HepG2 (cell line): ENCODE measurements at regions not wholly inside any gene's neighbourhood (a gene's known extent, or its start where the extent isn't known, plus 50 kb on each side); places are given as distances from the start of the nearest gene placed in this dataset.

Experiments
- CSRNP2 ChIP-seq: sonication (generic); formaldehyde crosslinking; conservative IDR thresholded peaks from 2 replicates; pipeline ENCODE4 v1.8.0; 2022; ENCODE audit warnings: low read depth, missing genetic modification reagents
- ELF3 ChIP-seq: IDR thresholded peaks from 2 replicates; pipeline ENCODE4 v1.6.1; 2016; ENCODE audit warnings: missing genetic modification reagents, missing compliant biosample characterization
- ETV5 ChIP-seq: IDR thresholded peaks from 2 replicates; pipeline ENCODE4 v1.6.1; 2018; ENCODE audit warnings: missing biosample characterization, missing genetic modification reagents, inconsistent platforms, borderline replicate concordance
- HNF4G ChIP-seq, 2 experiments: sonication (generic) in 1 of 2; formaldehyde crosslinking in 1 of 2; IDR thresholded peaks; 2 replicates each; pipeline versions ENCODE4 v1.4.0 to v1.6.1; 2011 to 2020; ENCODE audit warnings: borderline replicate concordance in 2 of 2, low read depth in 2 of 2, mild to moderate bottlenecking in 2 of 2, low read length in 1 of 2, missing genetic modification reagents in 1 of 2, moderate library complexity in 1 of 2
- HNRNPUL1 ChIP-seq: fragments of 200-400 bp; formaldehyde crosslinking; IDR thresholded peaks from 2 replicates; pipeline ENCODE4 v1.6.1; 2017; ENCODE audit warnings: low read depth, mild to moderate bottlenecking, low read length, moderate library complexity
- IRF1 ChIP-seq: sonication (generic); formaldehyde crosslinking; IDR thresholded peaks from 2 replicates; pipeline ENCODE4 v1.4.0; 2020; ENCODE audit warnings: low read depth, mild to moderate bottlenecking, missing genetic modification reagents
- IRF9 ChIP-seq: sonication (generic); formaldehyde crosslinking; IDR thresholded peaks from 2 replicates; pipeline ENCODE4 v1.8.0; 2022; ENCODE audit warnings: missing genetic modification reagents, mild to moderate bottlenecking, borderline replicate concordance
- KLF11 ChIP-seq: IDR thresholded peaks from 2 replicates; pipeline ENCODE4 v1.6.1; 2016; ENCODE audit warnings: missing compliant biosample characterization
- MLLT10 ChIP-seq: sonication (generic); formaldehyde crosslinking; IDR thresholded peaks from 2 replicates; pipeline ENCODE4 v1.4.0; 2020; ENCODE audit warnings: missing genetic modification reagents
- NFYB ChIP-seq: sonication (generic); formaldehyde crosslinking; IDR thresholded peaks from 2 replicates; pipeline ENCODE4 v1.4.0; 2020; ENCODE audit warnings: missing genetic modification reagents
- NFYC ChIP-seq: IDR thresholded peaks from 2 replicates; pipeline ENCODE4 v1.6.1; 2016; ENCODE audit warnings: missing genetic modification reagents, missing compliant biosample characterization
- NR1H2 ChIP-seq: sonication (generic); formaldehyde crosslinking; IDR thresholded peaks from 2 replicates; pipeline ENCODE4 v1.8.1; 2022; ENCODE audit warnings: low read depth, missing genetic modification reagents, borderline replicate concordance
- PAX8 ChIP-seq: sonication (generic); formaldehyde crosslinking; IDR thresholded peaks from 2 replicates; pipeline ENCODE4 v1.8.0; 2022; ENCODE audit warnings: mild to moderate bottlenecking, missing genetic modification reagents, borderline replicate concordance
- POLR2AphosphoS2 ChIP-seq: IDR thresholded peaks from 2 replicates; pipeline ENCODE4 v1.6.1; 2011; ENCODE audit warnings: low read depth, low read length, improper control_type of control experiment
- RFX5 ChIP-seq: IDR thresholded peaks from 2 replicates; pipeline ENCODE4 v1.6.1; 2011; ENCODE audit warnings: low read depth, low read length, improper control_type of control experiment
- SAP130 ChIP-seq: IDR thresholded peaks from 2 replicates; pipeline ENCODE4 v1.6.1; 2016; ENCODE audit warnings: low read depth
- SMAD3 ChIP-seq: sonication (generic); formaldehyde crosslinking; IDR thresholded peaks from 2 replicates; pipeline ENCODE4 v1.4.0; 2020; ENCODE audit warnings: missing genetic modification reagents
- TOE1 ChIP-seq: sonication (generic); formaldehyde crosslinking; IDR thresholded peaks from 2 replicates; pipeline ENCODE4 v1.4.0; 2020; ENCODE audit warnings: mild to moderate bottlenecking, missing genetic modification reagents
- TOPORS ChIP-seq: sonication (generic); formaldehyde crosslinking; IDR thresholded peaks from 2 replicates; pipeline ENCODE4 v1.8.0; 2023; ENCODE audit warnings: mild to moderate bottlenecking, missing genetic modification reagents
- ZC3H13 ChIP-seq: sonication (generic); formaldehyde crosslinking; IDR thresholded peaks from 2 replicates; pipeline ENCODE4 v1.8.1; 2023; ENCODE audit warnings: mild to moderate bottlenecking, missing genetic modification reagents, moderate library complexity
- ZNF138 ChIP-seq: sonication (generic); formaldehyde crosslinking; IDR thresholded peaks from 2 replicates; pipeline ENCODE4 v1.5.0; 2020; ENCODE audit warnings: mild to moderate bottlenecking, low read depth, missing genetic modification reagents
- ZNF256 ChIP-seq: sonication (generic); formaldehyde crosslinking; conservative IDR thresholded peaks from 2 replicates; pipeline ENCODE4 v1.4.0; 2020; ENCODE audit warnings: missing genetic modification reagents
- ZNF263 ChIP-seq: sonication (generic); formaldehyde crosslinking; IDR thresholded peaks from 2 replicates; pipeline ENCODE4 v1.4.0; 2020; ENCODE audit warnings: missing genetic modification reagents
- ZNF274 ChIP-seq: sonication (generic); formaldehyde crosslinking; IDR thresholded peaks from 2 replicates; pipeline ENCODE4 v1.5.1; 2020; ENCODE audit warnings: mild to moderate bottlenecking, missing genetic modification reagents
- ZNF333 ChIP-seq: sonication (generic); formaldehyde crosslinking; IDR thresholded peaks from 2 replicates; pipeline ENCODE4 v1.4.0; 2020; ENCODE audit warnings: mild to moderate bottlenecking, missing genetic modification reagents, borderline replicate concordance
- ZNF382 ChIP-seq: sonication (generic); formaldehyde crosslinking; IDR thresholded peaks from 2 replicates; pipeline ENCODE4 v1.5.0; 2020; ENCODE audit warnings: missing genetic modification reagents, mild to moderate bottlenecking, borderline replicate concordance
- ZNF44 ChIP-seq: sonication (generic); formaldehyde crosslinking; IDR thresholded peaks from 2 replicates; pipeline ENCODE4 v1.5.1; 2020; ENCODE audit warnings: mild to moderate bottlenecking, missing genetic modification reagents
- ZNF557 ChIP-seq: sonication (generic); formaldehyde crosslinking; IDR thresholded peaks from 2 replicates; pipeline ENCODE4 v1.4.0; 2020; ENCODE audit warnings: missing genetic modification reagents
- ZNF780A ChIP-seq: sonication (generic); formaldehyde crosslinking; IDR thresholded peaks from 2 replicates; pipeline ENCODE4 v1.8.0; 2022; ENCODE audit warnings: mild to moderate bottlenecking, missing genetic modification reagents, moderate library complexity
- ZSCAN9 ChIP-seq: IDR thresholded peaks from 2 replicates; pipeline ENCODE4 v1.6.1; 2016; ENCODE audit warnings: borderline replicate concordance

- no peak for TF ChIP-seq IRF1
- peak; percentile 54; the same call in 1 of the 2 replicates for TF ChIP-seq SMAD3 (CRISPR knock-in tag)
- TF ChIP-seq ZSCAN9: no peak
- peak; percentile 75 for TF ChIP-seq HNF4G (IDR thresholded peaks at IDR 0.05; ENCODE audit: borderline replicate concordance, low read depth, low read length)
- peak; percentile 65; the same call in 1 of the 2 replicates for TF ChIP-seq HNF4G (CRISPR knock-in tag; IDR thresholded peaks at IDR 0.05; ENCODE audit: borderline replicate concordance, low read depth)
- TF ChIP-seq KLF11 (CRISPR knock-in tag): no peak
- TF ChIP-seq NFYC (CRISPR knock-in tag): no peak
- no peak for TF ChIP-seq PAX8
- TF ChIP-seq TOE1 (CRISPR knock-in tag): no peak
- TF ChIP-seq RFX5: no peak
- TF ChIP-seq NFYB: no peak
- no peak for TF ChIP-seq ELF3 (CRISPR knock-in tag)
- TF ChIP-seq ZNF256 (CRISPR knock-in tag): no peak
- no peak for TF ChIP-seq ZNF780A (CRISPR knock-in tag)
- TF ChIP-seq ZNF138 (CRISPR knock-in tag): no peak
- no peak for TF ChIP-seq MLLT10
- 0 out of 2 replicates have a peak, but pooled peaks have one; percentile 32 for TF ChIP-seq ZNF557 (CRISPR knock-in tag)
- no peak for TF ChIP-seq ZC3H13 (CRISPR knock-in tag)
- TF ChIP-seq ZNF333 (CRISPR knock-in tag): no peak
- no peak for TF ChIP-seq IRF9
- no peak for TF ChIP-seq POLR2AphosphoS2
- TF ChIP-seq SAP130 (CRISPR knock-in tag): peak; percentile 33; the same call in 1 of the 2 replicates
- TF ChIP-seq HNRNPUL1: no peak
- TF ChIP-seq NR1H2 (CRISPR knock-in tag): no peak
- no peak for TF ChIP-seq CSRNP2 (CRISPR knock-in tag)
- no peak for TF ChIP-seq ETV5 (CRISPR knock-in tag)
- no peak for TF ChIP-seq ZNF274 (CRISPR knock-in tag)
- no peak for TF ChIP-seq ZNF44 (CRISPR knock-in tag)
- TF ChIP-seq ZNF382 (CRISPR knock-in tag): no peak
- TF ChIP-seq ZNF263: no peak
- no peak for TF ChIP-seq TOPORS (CRISPR knock-in tag)
These were observed 663.3 kb upstream of the CHAC2 start (continued) for GRCh38 chr2:53104263-53104662.
